SH-SY5Y (cell line): ENCODE measurements at regions not wholly inside any gene's neighbourhood (a gene's known extent, or its start where the extent isn't known, plus 50 kb on each side); places are given as distances from the start of the nearest gene placed in this dataset.

Experiments used
- GATA2 ChIP-seq: IDR thresholded peaks from 2 replicates; pipeline ENCODE4 v1.6.1; 2011; ENCODE audit warnings: mild to moderate bottlenecking, low read depth, low read length
- GATA3 ChIP-seq: IDR thresholded peaks from 2 replicates; pipeline ENCODE4 v1.6.1; 2011; ENCODE audit warnings: low read depth, mild to moderate bottlenecking, low read length, moderate library complexity

DNA sequence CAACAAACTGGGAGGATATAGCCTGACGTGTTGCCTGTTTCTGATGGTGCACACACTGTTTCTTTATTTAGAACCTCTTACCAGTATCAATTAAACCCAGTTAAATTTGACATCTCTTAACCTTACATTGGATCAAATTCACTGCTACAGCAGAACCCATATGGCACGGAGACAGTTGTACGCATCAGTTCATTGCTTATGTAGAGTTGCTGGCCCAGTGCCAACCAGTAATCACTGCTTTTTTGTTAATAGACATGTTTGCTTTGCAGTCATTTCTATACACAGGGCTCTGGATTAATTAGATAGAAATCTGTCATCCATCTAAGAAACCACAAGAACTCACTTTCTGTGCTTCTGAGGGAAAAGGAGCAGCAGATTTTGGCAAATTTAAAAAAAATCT lies 154.0 kb downstream of the RWDD3 start:
- TF ChIP-seq GATA2 (no peak), GATA3 (no peak)
